AG09309 (cell line): ENCODE measurements at regions not wholly inside any gene's neighbourhood (a gene's known extent, or its start where the extent isn't known, plus 50 kb on each side); places are given as distances from the start of the nearest gene placed in this dataset.
"Not testable (repeated sequence)": the region's sequence is repeated elsewhere in the genome, so short reads cannot be mapped to it uniquely, and the experiment has no call there.

Experiments
- DNase-seq: peaks from one replicate; pipeline ENCODE4 v3.0.0-alpha.2; 2010; ENCODE audit warnings: low read depth
- H3K4me3 ChIP-seq: 2 replicates; pipeline ENCODE4 v1.5.1; 2011; ENCODE audit warnings: mild to moderate bottlenecking, low read depth, low read length, moderate library complexity; ENCODE audit not compliant: control insufficient read depth
- CTCF ChIP-seq: IDR thresholded peaks from 2 replicates; pipeline ENCODE4 v1.5.1; 2011; ENCODE audit warnings: mild to moderate bottlenecking, low read depth, low read length, inconsistent platforms; ENCODE audit not compliant: insufficient read depth, control insufficient read depth; ENCODE audit errors: missing control alignments

GRCh38 chr9:105007143-105007542 is 79.2 kb upstream of the ABCA1 start:
- no peak for TF ChIP-seq CTCF
- peak; percentile 84 for DNase-seq
- no peak overlapping the region for H3K4me3 ChIP-seq

DNA sequence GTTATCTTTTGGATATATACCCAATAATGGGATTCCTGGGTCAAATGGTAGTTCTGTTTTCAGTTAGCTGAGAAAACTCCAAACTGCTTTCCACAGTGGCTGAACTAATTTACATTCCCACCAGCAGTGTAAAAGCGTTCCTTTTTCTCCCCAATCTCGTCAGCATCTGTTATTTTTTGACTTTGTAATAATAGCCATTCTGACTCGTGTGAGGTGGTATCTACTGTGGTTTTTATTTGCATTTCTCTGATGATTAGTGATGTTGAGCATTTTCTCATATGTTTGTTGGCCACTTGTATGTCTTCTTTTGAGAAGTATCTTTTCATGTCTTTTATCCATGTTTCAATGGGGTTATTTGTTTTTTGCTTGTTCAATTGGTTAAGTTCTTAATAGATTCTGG is 82.1 kb upstream of the ABCA1 start:
- DNase-seq, H3K4me3 ChIP-seq: not testable (repeated sequence)

- H3K4me3 ChIP-seq: no peak overlapping the region
- no peak for TF ChIP-seq CTCF
- DNase-seq: no peak
Measured at GRCh38 chr9:105021917-105022316, 94.0 kb upstream of the ABCA1 start.

DNA sequence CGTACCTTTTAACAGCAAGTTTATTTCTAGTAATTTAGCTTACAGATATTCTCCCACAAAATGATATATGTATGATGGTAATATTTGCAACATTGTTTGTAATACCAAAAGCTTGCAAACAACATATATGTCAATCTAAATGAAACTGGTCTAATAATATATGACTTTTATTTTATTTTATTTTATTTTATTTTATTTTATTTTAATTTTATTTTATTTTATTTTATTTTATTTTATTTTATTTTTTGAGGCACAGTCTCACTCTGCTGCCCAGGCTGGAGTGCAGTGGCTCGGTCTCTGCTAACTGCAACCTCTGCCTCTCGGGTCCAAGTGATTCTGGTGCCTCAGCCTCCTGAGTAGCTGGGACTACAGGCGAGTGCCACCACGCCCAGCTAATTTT is 94.6 kb upstream of the ABCA1 start:
- H3K4me3 ChIP-seq, DNase-seq: not testable (repeated sequence)

GRCh38 chr9:105023788-105024187 is 95.8 kb upstream of the ABCA1 start:
- TF ChIP-seq CTCF: no peak
- H3K4me3 ChIP-seq: no peak overlapping the region
- DNase-seq: no peak

DNA sequence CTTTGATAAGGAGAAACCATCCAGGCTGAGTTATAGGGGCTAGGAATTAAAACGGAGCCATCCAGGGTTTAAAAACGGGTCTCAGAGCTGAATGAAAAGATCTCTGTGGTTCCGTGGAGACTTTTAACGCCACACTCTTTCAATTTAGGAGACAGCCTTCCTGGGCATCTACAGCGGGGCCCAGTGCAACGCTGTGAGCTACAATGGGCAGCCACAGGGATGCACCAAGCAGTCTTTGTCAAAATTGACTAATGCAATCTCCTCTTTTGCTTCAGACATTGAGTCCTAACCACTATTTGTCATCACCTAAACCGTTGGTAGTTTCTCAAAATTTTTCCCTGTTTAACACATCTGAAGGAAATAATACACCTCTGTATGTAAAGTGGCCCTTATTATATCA is 96.6 kb upstream of the ABCA1 start:
- no peak for TF ChIP-seq CTCF
- H3K4me3 ChIP-seq: no peak overlapping the region
- DNase-seq: no peak

DNA sequence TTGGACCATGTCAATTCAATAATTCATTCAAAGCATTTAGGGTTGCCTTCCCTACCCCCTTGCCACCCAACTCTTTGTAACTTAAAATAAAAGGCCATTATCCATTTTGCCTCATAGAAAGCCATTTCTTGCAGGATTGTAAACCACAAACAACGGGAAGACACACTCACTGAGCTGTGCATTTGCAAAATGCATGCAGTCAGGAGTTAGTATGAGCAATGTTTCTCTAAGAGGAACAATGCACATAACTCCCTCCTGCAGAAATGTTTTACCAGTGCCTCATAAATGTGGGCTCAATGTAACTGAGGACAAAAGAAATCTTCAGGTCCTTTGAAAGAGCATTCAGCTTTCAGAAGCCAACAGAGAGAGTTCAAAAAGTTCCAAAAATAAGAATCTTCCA is 98.5 kb upstream of the ABCA1 start:
- DNase-seq: no peak
- TF ChIP-seq CTCF: no peak
- H3K4me3 ChIP-seq: no peak overlapping the region

GRCh38 chr9:105027084-105027483 is 99.1 kb upstream of the ABCA1 start:
- no peak for DNase-seq
- no peak for TF ChIP-seq CTCF
- no peak overlapping the region for H3K4me3 ChIP-seq
